HG02763 (cell line): ENCODE measurements at regions not wholly inside any gene's neighbourhood (a gene's known extent, or its start where the extent isn't known, plus 50 kb on each side); places are given as distances from the start of the nearest gene placed in this dataset.

Source experiments
- ATAC-seq: cut with Tn5 transposase; IDR thresholded peaks from one replicate; pipeline ENCODE4 v1.9.1; 2021; ENCODE audit warnings: mild to moderate bottlenecking, moderate library complexity; ENCODE audit not compliant: unreplicated experiment

- no peak for ATAC-seq
Measured at GRCh38 chr5:60267907-60268306, 374.4 kb upstream of the PDE4D start.

DNA sequence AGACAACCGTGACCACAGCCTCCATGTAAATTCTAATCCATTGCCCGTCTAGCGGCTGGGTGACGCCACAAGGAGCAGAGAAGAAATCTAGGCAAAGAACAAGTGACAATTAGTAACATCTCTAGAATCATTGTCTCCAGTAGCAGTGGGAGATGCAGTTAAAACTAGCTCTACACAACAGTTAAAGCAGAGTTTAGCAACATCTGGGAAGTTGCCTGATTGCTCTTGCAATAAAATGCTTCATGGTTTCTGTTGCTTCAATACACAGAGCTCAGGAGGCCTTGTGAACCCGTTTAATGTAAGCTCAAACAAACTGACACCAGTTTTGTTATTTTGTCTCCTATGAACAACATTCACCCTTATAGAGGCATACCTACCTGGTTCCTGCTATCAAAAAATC, 369.8 kb upstream of the PDE4D start:
- no peak for ATAC-seq

DNA sequence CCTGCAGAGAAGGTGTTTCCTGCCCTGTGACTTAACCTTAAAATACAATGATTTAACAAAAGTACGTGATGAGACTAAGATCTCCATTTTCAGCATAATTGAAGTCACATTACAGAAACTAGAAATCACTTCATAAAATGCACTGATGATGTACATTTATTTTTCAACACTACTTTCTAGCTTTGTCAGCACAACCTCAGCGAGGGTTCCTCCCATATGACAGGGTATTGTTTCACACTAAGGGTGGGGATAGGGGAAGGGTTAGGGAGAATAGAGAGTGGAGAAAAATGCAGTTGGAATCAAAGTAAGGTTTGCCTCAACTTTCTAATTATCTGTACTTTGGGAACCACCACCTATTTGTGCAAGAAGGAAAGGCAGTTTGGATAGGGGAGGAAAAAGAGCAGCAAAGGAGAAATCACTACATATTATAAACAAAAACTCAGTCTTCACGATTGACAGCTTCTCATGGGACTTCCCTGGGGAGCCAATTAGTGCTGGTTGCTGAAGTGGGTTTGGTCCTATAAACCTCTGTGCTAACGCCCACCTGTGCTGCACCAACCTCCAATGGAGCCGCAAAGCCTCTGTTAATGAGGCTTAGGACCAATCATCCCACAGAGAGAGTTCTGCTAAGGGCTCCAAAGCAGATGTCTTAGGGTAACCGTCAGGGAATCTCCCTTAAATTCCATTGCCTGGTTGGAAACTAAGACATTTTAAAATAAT, 369.2 kb upstream of the PDE4D start:
- ATAC-seq, result no peak

- ATAC-seq, result no peak
Measured at GRCh38 chr5:60261732-60262131, 368.2 kb upstream of the PDE4D start.

DNA sequence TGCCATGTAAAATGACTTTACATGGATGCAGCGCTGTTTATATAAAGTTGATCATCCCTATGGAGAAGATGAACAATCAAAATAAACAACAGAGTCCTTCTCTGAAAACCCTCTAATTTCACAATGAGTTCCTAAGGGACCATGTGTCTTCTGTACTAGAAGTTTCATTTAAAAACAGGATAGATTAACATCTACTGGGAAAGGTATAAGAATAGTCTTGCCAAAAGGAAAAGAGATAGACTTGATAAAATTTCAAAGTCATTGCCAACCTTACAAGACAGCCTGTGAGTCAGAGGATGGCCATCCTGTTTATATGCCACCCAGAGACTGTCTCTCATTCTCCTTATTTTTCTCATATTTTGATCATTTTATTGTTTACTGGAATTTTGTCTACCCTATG, 367.1 kb upstream of the PDE4D start:
- ATAC-seq, result no peak

DNA sequence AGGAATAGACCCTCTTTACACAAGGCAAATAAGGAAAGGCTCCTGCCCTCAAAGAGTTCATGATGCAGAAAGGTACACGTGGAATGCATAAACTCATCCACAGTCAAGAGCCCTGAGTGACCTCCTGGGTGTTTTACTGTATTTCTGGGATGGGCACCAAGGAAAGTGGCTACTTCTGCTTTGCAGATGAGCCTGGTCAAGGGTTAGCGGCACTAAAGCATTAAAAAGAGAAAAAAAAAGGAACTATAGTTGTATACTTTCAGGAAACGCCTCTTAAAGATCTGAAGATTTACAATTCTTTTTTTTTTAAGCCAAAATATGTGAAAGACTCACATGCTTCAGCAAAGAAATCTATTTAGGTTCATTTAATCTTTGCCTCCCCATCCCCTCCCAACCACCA, 366.2 kb upstream of the PDE4D start:
- ATAC-seq, result no peak

- no peak for ATAC-seq
Measured at GRCh38 chr5:60257596-60258271, 364.2 kb upstream of the PDE4D start.

GRCh38 chr5:60256546-60256945, 363.0 kb upstream of the PDE4D start:
- ATAC-seq, result no peak

DNA sequence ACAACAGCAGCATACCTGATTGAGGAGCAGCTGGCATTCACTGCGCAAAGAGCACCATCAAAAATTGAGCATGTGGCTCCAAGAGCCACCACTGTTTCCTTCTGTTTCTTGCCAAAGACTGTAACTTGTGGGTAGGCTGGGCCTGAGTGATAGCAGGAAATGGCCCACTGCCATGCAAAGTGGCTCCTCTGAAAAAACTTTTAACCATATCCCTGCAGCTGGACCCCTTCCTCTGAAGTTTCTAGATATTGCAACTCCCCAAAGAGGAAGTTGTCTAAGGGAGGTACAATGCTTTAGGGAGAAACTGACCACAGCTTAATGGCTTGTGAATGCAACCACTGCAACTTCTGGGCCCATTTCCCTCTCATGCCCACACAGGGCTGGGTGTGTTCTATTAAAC, 355.4 kb upstream of the PDE4D start:
- ATAC-seq, result peak; percentile 93

DNA sequence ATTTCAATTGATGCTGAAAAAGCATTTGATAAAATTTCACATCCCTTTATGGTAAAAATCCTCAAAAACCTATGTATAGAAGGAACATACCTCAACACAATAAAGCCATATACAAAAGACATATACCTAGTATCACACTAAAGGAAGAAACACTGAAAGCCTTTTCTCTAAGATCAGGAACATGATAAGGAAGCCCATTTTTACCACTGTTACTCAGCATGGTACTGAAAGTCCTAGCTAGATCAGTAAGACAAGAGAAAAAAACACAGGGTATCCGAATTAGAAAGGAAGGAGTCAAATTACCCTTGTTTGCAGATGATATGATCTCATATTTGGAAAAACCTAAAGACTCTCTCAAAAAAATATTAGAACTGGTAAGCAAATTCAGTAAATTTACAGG, 350.2 kb upstream of the PDE4D start:
- ATAC-seq, result no peak

DNA sequence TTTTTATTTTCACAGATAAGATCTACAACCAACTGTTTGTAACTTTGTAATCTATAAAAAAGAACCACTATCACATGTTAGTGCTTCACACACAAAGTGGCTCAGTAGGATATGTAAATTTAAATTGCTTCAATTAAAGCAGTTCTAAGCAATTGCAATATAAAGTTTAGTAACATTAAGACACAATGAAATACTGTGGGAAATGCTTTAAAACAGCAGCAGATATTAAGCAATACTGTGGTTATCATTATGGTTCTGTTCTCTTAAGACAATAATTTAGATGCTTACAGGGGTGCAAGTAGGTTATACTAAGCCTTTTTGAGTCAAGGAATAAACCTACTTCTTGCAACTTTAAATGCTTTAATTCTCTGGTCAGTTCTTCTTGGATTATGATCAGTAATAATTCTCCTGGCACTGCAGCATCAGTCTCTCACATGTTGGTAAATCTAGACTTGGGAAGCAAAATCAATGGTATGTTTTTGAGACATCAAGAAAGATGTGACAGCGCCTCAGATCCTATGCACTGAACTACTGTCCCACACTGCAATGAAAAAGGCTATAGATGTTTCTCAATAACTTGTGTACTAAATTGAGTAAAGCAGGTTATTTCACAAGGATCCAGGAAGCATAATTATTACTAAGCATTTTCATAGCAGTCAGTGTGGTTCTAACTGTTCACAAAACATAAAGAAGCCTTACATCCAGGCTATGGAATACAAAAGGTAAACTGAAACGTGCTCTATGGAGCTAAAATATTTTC, 338.7 kb upstream of the PDE4D start:
- no peak for ATAC-seq

- ATAC-seq, result no peak
Measured at GRCh38 chr5:60230456-60230855, 336.9 kb upstream of the PDE4D start.

GRCh38 chr5:60229691-60230185, 336.2 kb upstream of the PDE4D start:
- no peak for ATAC-seq

DNA sequence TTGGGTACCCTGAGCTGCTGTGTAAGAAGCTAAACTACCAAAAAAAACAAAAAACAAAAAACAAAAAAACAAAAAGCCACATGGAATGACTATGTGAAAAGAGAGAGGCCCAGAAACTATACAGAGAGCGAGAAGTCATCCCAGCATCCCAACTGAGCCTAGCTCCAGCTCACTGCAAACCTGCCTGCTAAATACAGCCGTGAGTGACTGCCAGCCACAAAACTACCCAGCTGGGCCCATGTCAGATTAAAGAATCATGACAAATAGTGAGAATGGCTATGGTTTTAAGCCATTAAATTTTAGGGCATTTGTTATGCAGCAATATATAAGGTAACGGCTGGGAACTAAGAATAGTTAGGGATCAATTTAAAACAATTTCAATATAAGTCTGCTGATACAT, 335.1 kb upstream of the PDE4D start:
- no peak for ATAC-seq

DNA sequence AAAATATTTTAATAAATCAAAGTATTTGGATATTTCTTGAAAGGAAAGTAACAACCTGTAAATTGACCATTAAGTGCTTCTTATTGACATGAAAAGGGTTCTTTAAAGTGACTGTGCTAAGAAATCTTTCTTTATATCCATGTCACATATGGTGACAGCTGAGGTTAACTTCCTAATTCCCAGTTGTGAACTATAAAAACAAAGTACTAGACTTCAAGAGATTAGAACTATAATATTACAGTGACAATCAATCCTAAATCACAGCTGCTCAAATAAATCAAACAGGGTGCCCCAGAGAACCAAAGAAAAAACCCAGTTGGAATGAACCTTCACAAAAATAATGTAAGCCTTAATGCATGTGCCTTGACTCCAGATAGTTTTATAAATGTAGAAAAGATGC, 332.6 kb upstream of the PDE4D start:
- ATAC-seq, result no peak

DNA sequence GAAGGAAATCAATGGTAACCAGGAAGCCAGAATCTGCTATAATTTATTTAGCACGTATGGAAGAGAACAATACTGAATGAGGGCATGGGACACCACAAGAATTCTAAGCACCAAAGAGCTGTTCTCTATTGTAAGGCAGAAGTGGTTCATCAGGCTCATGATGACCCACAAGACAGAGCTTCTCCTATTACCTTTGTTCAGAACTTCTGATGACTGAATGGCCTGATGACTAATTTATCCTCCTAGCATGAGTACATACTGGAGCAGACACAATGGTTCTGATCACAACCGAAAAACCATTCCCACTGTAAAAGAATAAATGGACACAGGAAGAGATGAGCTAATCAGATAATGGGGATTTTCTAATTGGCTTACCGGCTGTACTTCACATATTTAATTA, 329.8 kb upstream of the PDE4D start:
- no peak for ATAC-seq

DNA sequence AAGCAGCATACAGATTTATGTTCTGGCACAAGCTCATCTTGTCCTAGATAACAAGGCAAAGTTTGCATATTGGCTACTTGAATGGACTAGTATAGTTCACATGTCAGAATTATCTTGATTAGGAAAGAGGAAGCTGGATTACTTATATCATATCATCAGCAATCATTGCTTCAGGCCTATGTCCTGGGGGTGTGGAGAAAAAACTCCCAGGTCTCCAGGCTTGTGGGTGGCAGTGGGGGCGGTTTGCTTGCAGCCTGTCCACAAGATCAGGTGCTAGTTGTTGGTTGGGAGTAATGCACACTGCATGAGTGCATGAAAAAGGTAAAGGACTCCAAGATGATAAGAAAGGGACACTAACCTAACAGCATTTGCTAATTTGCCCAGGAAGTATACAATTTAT, 326.4 kb upstream of the PDE4D start:
- no peak for ATAC-seq

GRCh38 chr5:60210810-60211209, 317.3 kb upstream of the PDE4D start:
- peak; percentile 32 for ATAC-seq

DNA sequence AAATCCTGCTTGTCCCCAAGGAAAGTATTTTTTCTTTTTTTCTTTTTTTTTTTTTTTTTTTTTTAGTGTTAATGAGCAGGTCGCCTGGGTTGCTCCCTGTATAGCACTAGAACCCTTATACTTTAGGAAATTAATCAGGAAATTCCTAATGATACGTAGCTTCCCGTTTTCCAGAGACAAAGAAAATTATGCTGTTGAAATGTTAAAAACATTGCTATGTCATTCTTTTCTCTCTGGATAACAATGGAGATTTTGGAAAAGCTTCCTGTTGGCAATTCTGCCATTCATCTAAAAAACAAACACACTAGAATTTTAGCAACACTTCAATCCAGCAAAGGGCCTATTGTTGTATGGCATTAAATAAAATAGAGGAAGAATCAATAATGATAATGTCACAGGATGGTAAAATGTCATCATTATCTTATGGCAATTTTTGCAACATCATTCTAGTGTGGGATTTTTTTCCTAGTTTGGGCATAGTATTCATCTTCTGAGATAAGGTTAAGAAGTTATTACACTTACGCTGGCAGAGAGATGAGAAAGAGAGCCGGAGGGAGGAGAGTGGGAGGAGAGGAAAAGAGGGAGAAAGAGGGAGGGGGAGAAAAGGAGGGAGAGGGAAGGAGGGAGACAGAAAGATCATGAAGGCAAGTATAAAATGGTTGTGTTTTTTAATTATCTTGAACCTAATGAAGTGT, 315.8 kb upstream of the PDE4D start:
- no peak for ATAC-seq

- no peak for ATAC-seq
Measured at GRCh38 chr5:60208716-60209115, 315.2 kb upstream of the PDE4D start.

GRCh38 chr5:60207040-60207439, 313.5 kb upstream of the PDE4D start:
- peak; percentile 80 for ATAC-seq
